Fibroblast of lung (primary cell): ENCODE measurements at regions not wholly inside any gene's neighbourhood (a gene's known extent, or its start where the extent isn't known, plus 50 kb on each side); places are given as distances from the start of the nearest gene placed in this dataset.

ENCODE experiments used
- DNase-seq, 2 donors: peaks; one replicate each; pipeline versions ENCODE4 v3.0.0 to v3.0.0-alpha.2; 2010; ENCODE audit warnings: low read depth in 2 of 2
- H2AFZ ChIP-seq: 2 replicates; pipeline ENCODE4 v1.5.1; 2012; ENCODE audit warnings: low read length, control low read depth, inconsistent platforms
- H3K27ac ChIP-seq: 2 replicates; pipeline ENCODE4 v1.5.1; 2011; ENCODE audit warnings: low read length, control low read depth; ENCODE audit not compliant: insufficient read depth
- H3K27me3 ChIP-seq: 2 replicates; pipeline ENCODE4 v1.5.1; 2011; ENCODE audit warnings: mild to moderate bottlenecking, low read length; ENCODE audit not compliant: control insufficient read depth, insufficient read depth
- H3K36me3 ChIP-seq: 2 replicates; pipeline ENCODE4 v1.5.1; 2011; ENCODE audit warnings: low read length; ENCODE audit not compliant: control insufficient read depth, insufficient read depth
- H3K4me1 ChIP-seq: 2 replicates; pipeline ENCODE4 v1.5.1; 2011; ENCODE audit warnings: low read length; ENCODE audit not compliant: control insufficient read depth, insufficient read depth; ENCODE audit errors: extremely low read depth
- H3K4me2 ChIP-seq: 2 replicates; pipeline ENCODE4 v1.5.1; 2011; ENCODE audit warnings: low read length, control low read depth; ENCODE audit not compliant: insufficient read depth; ENCODE audit errors: extremely low read depth
- H3K4me3 ChIP-seq, 4 experiments: fragments of 200-600 bp in 1 of 4; sonication (generic) in 1 of 4; replicated peaks in 1 of 4; 2 replicates each; pipeline ENCODE4 v1.5.1; 2011 to 2016; ENCODE audit warnings: low read length in 4 of 4, low read depth in 3 of 4, mild to moderate bottlenecking in 3 of 4, control low read depth in 2 of 4, inconsistent platforms in 1 of 4, mixed read lengths in 1 of 4; ENCODE audit not compliant: insufficient read depth in 1 of 4; ENCODE audit errors: control extremely low read depth in 1 of 4
- H3K79me2 ChIP-seq: 2 replicates; pipeline ENCODE4 v1.5.1; 2012; ENCODE audit warnings: mild to moderate bottlenecking, low read length, inconsistent platforms; ENCODE audit not compliant: control insufficient read depth, insufficient read depth
- H3K9ac ChIP-seq: 2 replicates; pipeline ENCODE4 v1.5.1; 2011; ENCODE audit warnings: mild to moderate bottlenecking, low read length, control low read depth; ENCODE audit not compliant: insufficient read depth
- H3K9me3 ChIP-seq: 2 replicates; pipeline ENCODE4 v1.5.1; 2012; ENCODE audit warnings: low read depth, low read length; ENCODE audit not compliant: control insufficient read depth, insufficient read depth
- H4K20me1 ChIP-seq: 2 replicates; pipeline ENCODE4 v1.5.1; 2011; ENCODE audit warnings: low read length; ENCODE audit not compliant: control insufficient read depth, insufficient read depth; ENCODE audit errors: extremely low read depth
- CTCF ChIP-seq, 2 donors: IDR thresholded peaks in 1 of 2; conservative IDR thresholded peaks in 1 of 2; 1 replicate in 1 of 2; 2 replicates in 1 of 2; pipeline ENCODE4 v1.5.1; 2011 to 2012; ENCODE audit warnings: low read length in 2 of 2, control low read depth in 1 of 2, inconsistent platforms in 1 of 2, low read depth in 1 of 2, mild to moderate bottlenecking in 1 of 2
- EZH2 ChIP-seq: IDR thresholded peaks from 2 replicates; pipeline ENCODE4 v1.5.1; 2012; ENCODE audit warnings: low read length, control low read depth, mild to moderate bottlenecking; ENCODE audit errors: missing control alignments

DNA sequence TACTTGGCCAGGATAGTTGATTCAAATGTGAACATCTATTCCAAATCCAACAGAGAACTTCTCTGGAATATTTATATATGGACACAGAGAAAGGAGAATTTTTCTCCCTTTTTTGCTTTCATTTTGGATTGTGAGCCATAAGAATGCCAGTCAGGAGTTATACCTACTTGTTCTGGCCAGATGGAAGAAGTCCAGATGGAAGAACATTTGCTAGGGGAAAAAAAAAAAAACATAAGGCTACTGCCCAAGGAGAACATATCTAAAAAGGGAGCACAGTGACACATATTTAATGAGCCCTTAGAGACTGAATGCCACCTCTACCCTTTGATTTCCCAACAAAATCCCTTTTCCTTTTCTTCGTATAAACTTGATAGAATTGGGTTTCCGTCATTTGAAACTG lies 61.7 kb upstream of the PPP2R2B start:
- H3K79me2 ChIP-seq, result no peaks in the 10 kb centered on the region
- H4K20me1 ChIP-seq, result no peaks in the 10 kb centered on the region
- no peaks in the 10 kb centered on the region for H3K27me3 ChIP-seq
- H3K36me3 ChIP-seq, result no peaks in the 10 kb centered on the region
- H3K4me3 ChIP-seq, result no peak overlapping the region
- no peak overlapping the region for H3K9ac ChIP-seq
- DNase-seq, result no peak
- H3K4me2 ChIP-seq, result no peak overlapping the region
- H2AFZ ChIP-seq, result no peak overlapping the region
- no peaks in the 10 kb centered on the region for H3K4me1 ChIP-seq
- TF ChIP-seq EZH2 (no peak), CTCF (conservative IDR thresholded peaks at IDR 0.05 in 1 of 2, IDR thresholded peaks at IDR 0.05 in 1 of 2; ENCODE audit: low read depth in 1 of 2, low read length in 2 of 2) (no peak)
- no peaks in the 10 kb centered on the region for H3K9me3 ChIP-seq
- no peak overlapping the region for H3K27ac ChIP-seq

DNA sequence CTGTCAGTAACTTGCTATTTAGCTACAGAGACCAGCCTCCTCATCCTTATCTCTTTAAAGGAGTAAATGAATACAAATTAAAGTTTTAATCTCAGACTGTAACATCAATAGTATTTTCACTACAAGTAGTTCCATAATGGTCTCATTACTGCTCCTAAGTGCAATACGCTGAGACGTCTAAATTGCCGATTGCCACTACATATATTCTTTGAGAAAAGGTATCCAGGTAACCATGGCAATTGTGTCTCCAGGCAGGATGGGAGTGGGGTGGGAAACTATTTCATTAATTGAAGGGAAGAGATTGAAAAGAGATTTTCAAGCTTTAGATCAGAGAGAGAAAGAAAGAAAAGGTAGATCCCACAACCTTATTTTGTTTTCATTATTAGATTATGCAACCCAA lies 65.5 kb upstream of the PPP2R2B start:
- H3K4me1 ChIP-seq, result no peaks in the 10 kb centered on the region
- no peak overlapping the region for H3K27ac ChIP-seq
- no peak overlapping the region for H3K4me2 ChIP-seq
- no peaks in the 10 kb centered on the region for H3K79me2 ChIP-seq
- H3K9ac ChIP-seq, result no peak overlapping the region
- no peaks in the 10 kb centered on the region for H3K27me3 ChIP-seq
- H2AFZ ChIP-seq, result no peak overlapping the region
- no peak for DNase-seq
- H3K9me3 ChIP-seq, result no peaks in the 10 kb centered on the region
- no peaks in the 10 kb centered on the region for H3K36me3 ChIP-seq
- TF ChIP-seq EZH2 (no peak), CTCF (conservative IDR thresholded peaks at IDR 0.05 in 1 of 2, IDR thresholded peaks at IDR 0.05 in 1 of 2; ENCODE audit: low read depth in 1 of 2, low read length in 2 of 2) (no peak)
- no peak overlapping the region for H3K4me3 ChIP-seq
- no peaks in the 10 kb centered on the region for H4K20me1 ChIP-seq

DNA sequence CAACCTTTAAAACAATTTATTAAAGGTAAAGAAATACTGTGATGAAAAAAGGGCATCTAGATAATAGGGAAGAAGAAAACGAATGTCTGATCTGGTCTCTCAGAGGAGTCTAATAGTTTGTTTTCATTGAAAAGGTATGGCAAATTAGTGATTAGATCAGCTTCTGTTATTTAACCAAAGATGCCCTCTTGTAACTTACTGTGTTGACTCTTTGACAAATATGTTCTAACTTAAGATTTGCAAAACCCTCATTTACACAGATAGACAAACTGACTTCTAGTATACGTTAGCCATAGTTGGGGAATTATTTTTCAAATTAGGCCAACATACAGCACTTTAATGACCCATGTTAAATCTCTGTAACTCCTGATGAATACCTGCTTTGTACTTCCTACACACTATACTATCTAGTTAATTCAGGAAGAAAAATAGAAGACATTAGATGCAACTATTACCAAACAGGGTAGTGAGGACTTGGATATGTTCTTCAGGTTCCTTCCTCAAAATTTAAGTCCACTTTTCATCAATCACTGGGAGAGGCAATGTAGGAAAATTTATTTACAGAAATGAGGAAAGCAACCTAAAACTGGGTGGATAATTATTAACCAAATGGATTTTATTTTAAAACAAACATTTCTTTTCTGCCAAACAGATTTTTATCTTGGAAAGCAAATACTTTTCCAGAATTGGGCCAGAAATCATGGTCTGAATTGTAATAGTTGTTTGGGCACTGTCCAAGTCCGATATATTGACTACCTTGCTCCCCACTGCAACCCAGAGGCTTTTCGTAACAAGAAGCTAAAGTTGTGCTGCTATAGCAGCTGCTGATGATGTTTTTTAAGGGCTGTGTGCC lies 66.4 kb upstream of the PPP2R2B start:
- Histone ChIP-seq H3K4me1 (no peaks in the 10 kb centered on the region), H3K27ac (no peak overlapping the region), H3K9me3 (no peaks in the 10 kb centered on the region), H3K36me3 (no peaks in the 10 kb centered on the region), H2AFZ (no peak overlapping the region), H3K4me3 (no peak overlapping the region), H4K20me1 (no peaks in the 10 kb centered on the region), H3K79me2 (no peaks in the 10 kb centered on the region), H3K9ac (no peak overlapping the region), H3K4me2 (no peak overlapping the region), H3K27me3 (no peaks in the 10 kb centered on the region)
- no peak for TF ChIP-seq EZH2
- no peak for TF ChIP-seq CTCF (conservative IDR thresholded peaks at IDR 0.05 in 1 of 2, IDR thresholded peaks at IDR 0.05 in 1 of 2; ENCODE audit: low read depth in 1 of 2, low read length in 2 of 2)
- no peak for DNase-seq
